Choroid plexus epithelial cell (primary cell): ENCODE measurements at regions not wholly inside any gene's neighbourhood (a gene's known extent, or its start where the extent isn't known, plus 50 kb on each side); places are given as distances from the start of the nearest gene placed in this dataset.
A peak's percentile ranks its signal among the peaks of the same experiment; 100 is the strongest.

Experiments
- DNase-seq: peaks from one replicate; pipeline ENCODE4 v3.0.0-alpha.2; 2010; ENCODE audit warnings: low read depth
- H3K4me3 ChIP-seq: 2 replicates; pipeline ENCODE4 v1.5.1; 2011; ENCODE audit warnings: low read depth, mild to moderate bottlenecking, control low read depth, low read length, moderate library complexity
- CTCF ChIP-seq: conservative IDR thresholded peaks from 2 replicates; pipeline ENCODE4 v1.5.1; 2011; ENCODE audit warnings: low read depth, mild to moderate bottlenecking, control low read depth, inconsistent platforms, low read length, moderate library complexity

DNA sequence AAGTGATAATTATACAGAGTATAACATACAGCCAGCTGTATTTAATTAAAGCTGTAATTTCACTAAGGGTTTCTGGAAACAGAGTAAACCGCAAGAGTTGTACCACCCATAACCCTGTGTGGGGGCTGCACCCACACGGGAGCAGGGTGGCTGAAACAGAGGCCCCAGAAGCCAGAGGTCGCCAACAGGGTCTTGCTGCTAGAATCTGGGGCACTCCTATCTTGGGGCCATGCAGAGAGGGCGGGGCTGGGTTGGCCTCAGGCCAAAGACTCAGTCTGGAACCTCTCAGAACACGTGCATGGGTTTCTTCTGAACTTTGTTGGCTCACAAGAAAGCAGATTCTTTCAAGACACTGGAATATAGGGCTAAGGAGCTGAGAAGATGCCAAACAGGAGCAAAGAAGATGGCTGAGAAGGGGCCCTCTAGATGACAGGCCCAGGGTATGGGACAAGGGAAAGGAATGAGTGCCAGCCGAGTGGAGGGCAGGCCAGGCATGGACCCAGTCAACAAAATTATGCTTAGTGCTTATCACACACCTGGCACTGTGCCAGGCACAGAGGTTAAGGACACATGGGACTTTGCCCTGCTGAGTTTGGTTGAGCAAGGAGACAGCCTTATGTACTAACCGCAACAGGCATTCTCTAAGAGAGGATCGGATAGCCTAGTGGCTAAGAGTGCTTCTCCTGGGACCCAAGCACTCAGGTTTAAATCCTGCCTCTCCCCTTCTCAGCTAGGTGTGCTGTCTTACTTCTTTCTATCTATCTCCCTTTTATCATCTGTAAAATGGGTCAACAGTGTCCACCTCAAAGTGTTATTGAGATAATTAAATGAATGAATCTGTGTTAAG, 96.6 kb upstream of the FOXP4 start:
- TF ChIP-seq CTCF: no peak
- peak; percentile 86 for DNase-seq
- no peak overlapping the region for H3K4me3 ChIP-seq

DNA sequence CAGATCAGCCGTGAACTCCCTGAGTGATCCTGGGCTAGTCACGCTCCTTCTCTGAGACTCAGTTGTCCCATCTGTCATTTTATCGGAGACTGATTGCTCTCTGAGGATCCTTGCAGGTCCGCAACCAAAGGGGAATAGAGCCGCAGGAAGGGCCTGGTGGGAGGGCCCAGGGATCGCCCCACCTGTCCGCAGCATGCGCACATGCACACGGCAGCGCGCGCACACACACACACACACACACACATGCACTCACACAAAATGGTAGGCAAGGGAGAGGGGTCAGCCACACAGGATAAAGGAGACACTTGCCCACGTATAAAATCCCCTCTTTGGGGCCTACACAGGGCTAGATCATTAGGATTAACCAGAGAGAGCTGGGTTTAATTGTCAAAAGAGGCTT, 95.6 kb upstream of the FOXP4 start:
- no peak overlapping the region for H3K4me3 ChIP-seq
- no peak for DNase-seq
- TF ChIP-seq CTCF: no peak

DNA sequence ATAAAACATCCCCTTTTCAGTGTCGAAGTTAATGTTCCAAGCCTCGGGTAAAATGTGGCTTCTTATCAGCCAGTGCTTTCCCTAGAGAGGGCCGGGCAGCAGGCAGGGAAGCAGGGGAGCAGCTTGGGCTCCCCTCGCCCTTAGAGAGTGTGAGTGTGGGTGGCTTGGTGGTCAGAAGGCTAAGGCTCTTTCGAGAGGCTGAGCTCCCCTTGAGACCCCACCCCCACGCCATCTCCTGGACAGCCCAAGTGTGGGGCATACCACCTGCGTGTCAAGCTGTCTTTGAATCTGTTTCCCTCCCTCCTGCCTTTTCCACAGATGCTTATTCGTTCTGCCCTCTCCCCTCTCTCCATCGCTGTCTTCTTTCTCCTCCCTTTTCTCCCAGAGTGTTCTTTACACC, 95.1 kb upstream of the FOXP4 start:
- no peak for DNase-seq
- TF ChIP-seq CTCF: peak; percentile 21
- no peak overlapping the region for H3K4me3 ChIP-seq

DNA sequence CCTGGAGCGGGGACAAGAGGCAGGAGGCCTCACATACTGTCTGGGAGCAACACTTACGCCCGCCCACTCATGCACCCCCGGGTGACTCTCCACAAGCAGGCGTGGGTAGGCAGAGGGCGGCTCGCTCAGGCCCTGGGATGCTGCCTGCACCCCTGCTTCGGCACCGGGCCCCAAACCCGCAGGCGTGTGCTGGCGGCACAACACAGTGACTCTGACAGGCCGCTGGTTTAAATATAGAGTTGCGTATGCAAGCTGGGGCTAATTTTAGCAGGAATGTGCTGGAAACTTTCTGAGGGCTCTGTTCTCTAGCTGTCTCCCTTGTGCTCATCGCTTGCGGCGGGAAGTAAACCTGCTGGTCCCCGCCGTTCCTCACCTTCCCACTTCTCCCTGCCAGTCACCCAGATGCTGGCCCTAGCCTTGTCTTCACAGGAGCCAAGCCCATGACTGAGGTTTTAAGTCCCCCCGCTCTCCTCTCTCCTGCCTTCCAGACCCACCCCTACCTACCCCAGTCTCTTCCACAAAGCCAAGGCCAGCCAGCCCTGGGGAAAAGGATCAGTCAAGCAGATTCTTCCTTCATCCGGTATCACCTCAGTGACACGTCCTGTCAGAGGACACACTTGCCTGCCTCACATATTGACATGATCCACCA, 94.5 kb upstream of the FOXP4 start:
- peak; percentile 66 for DNase-seq
- H3K4me3 ChIP-seq: no peak overlapping the region
- TF ChIP-seq CTCF: no peak

GRCh38 chr6:41452763-41453162, 93.4 kb upstream of the FOXP4 start:
- H3K4me3 ChIP-seq: no peak overlapping the region
- DNase-seq: no peak
- no peak for TF ChIP-seq CTCF

DNA sequence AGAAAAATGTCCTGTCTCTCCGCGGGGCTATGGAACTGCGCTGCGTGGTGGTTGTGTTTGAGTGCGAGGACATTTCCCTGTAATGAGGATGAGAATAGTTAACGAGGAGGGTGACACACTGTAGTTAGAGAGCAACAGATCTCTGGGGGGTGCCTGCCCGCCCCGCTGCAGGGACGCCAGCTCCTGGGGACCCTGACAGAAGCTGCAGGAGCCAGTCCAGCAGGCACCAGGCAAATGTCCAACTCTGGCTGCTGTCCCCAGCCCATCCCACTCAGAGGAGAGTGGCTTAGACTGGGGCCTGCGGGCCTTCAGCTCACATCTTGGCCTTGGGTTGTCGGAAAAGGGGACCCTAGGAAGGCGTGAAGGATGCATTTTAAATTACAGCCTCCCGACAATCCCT, 92.9 kb upstream of the FOXP4 start:
- no peak overlapping the region for H3K4me3 ChIP-seq
- TF ChIP-seq CTCF: no peak
- DNase-seq: no peak
